Fibroblast of lung (primary cell): ENCODE measurements at regions not wholly inside any gene's neighbourhood (a gene's known extent, or its start where the extent isn't known, plus 50 kb on each side); places are given as distances from the start of the nearest gene placed in this dataset.

Experiments used
- EZH2 ChIP-seq: IDR thresholded peaks from 2 replicates; pipeline ENCODE4 v1.5.1; 2012; ENCODE audit warnings: low read length, control low read depth, mild to moderate bottlenecking; ENCODE audit errors: missing control alignments
- TF ChIP-seq, protein P1 (sequence below), 2 donors: IDR thresholded peaks in 1 of 2; conservative IDR thresholded peaks in 1 of 2; 1 replicate in 1 of 2; 2 replicates in 1 of 2; pipeline ENCODE4 v1.5.1; 2011 to 2012; ENCODE audit warnings: low read length in 2 of 2, control low read depth in 1 of 2, inconsistent platforms in 1 of 2, low read depth in 1 of 2, mild to moderate bottlenecking in 1 of 2

- TF ChIP-seq, protein P1, sequence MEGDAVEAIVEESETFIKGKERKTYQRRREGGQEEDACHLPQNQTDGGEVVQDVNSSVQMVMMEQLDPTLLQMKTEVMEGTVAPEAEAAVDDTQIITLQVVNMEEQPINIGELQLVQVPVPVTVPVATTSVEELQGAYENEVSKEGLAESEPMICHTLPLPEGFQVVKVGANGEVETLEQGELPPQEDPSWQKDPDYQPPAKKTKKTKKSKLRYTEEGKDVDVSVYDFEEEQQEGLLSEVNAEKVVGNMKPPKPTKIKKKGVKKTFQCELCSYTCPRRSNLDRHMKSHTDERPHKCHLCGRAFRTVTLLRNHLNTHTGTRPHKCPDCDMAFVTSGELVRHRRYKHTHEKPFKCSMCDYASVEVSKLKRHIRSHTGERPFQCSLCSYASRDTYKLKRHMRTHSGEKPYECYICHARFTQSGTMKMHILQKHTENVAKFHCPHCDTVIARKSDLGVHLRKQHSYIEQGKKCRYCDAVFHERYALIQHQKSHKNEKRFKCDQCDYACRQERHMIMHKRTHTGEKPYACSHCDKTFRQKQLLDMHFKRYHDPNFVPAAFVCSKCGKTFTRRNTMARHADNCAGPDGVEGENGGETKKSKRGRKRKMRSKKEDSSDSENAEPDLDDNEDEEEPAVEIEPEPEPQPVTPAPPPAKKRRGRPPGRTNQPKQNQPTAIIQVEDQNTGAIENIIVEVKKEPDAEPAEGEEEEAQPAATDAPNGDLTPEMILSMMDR (conservative IDR thresholded peaks at IDR 0.05 in 1 of 2, IDR thresholded peaks at IDR 0.05 in 1 of 2; ENCODE audit: low read depth in 1 of 2, low read length in 2 of 2) = no peak
- TF ChIP-seq EZH2 = no peak
Observed at GRCh38 chr13:78862446-78862845, 203.5 kb upstream of the OBI1 start.
